ENCODE measurements at regions not wholly inside any gene's neighbourhood (a gene's known extent, or its start where the extent isn't known, plus 50 kb on each side); places are given as distances from the start of the nearest gene placed in this dataset.

GRCh38 chr13:50071379-50071778, 56.1 kb downstream of the KCNRG start:
- DNase-seq (ENCODE audit: low spot score): no peak

DNA sequence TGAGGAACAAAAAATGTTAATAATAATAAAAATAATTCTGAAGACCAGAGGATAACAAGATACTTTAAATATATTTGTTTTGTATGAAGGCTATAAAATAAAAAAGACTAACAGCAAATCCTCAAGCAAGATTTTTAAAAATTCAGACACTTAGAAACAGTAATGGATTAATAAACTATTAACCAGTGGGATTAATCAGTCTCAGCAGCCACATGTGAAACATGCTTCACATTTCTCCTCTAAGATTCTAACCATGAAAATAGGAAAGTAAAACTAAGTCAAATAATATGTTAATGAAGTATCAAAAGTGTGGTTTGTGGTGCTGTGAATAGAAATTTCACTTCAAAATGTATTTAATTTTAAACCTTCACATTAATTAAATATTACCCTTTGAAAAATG, 57.4 kb downstream of the KCNRG start:
- DNase-seq (ENCODE audit: low spot score): no peak

DNA sequence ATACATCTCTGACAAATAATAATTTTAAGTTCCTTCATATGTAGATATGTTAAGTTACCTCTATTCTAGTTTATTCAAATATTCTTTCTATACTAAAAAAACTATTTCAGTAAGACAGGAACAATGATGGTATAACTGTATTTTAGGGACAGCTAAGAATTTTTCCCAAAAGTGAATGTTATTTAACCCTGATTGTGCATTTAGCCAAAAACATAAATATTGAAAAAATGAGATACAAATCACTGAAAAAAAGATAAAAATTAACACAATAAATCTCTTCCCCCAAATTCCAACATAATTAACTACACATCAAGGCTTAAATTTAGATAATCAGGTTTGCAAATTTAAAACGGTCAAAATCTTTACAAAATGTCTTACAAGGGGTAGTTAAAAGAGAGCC, 58.1 kb downstream of the KCNRG start:
- DNase-seq (ENCODE audit: low spot score): no peak

DNA sequence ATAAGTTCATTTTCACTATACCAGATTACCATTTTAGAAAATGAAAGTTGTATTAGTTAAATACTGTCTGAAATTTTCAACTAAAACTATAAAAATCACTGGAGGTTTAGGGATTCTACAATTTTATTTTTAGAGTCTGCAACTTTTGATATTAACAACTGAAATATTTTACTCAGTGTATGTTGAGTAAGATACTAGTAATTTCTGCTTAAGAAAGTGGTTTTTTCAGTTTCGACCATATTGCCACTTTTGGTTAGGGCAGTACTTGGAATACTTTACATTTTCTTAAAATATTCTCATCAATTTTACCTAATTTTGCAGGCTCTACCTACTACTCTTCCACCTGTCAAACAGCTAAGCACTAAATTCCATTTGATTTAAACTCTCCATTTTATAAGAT, 59.6 kb downstream of the KCNRG start:
- DNase-seq (ENCODE audit: low spot score): no peak

- DNase-seq (ENCODE audit: low spot score): no peak
Measured at GRCh38 chr13:50075619-50076097, 60.4 kb downstream of the KCNRG start.

DNA sequence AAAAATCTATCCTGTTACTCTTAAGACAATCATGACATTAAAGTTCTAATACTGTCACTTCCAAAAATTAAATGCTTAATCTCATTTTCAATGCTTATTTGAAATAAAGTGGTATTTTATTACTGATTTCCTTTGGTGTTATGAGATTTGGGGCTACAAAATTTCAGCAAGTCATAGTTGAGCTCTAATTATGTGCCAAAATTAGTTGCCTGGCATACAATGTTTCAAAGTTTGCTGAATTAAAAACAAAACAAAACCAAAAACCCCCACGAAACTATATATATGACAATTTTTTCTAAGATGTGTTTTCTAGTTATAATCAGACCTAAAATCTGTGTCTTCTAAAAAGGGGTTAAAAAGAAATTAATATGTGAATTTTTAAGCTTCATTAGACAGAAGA, 62.2 kb downstream of the KCNRG start:
- no peak for DNase-seq (ENCODE audit: low spot score)

DNA sequence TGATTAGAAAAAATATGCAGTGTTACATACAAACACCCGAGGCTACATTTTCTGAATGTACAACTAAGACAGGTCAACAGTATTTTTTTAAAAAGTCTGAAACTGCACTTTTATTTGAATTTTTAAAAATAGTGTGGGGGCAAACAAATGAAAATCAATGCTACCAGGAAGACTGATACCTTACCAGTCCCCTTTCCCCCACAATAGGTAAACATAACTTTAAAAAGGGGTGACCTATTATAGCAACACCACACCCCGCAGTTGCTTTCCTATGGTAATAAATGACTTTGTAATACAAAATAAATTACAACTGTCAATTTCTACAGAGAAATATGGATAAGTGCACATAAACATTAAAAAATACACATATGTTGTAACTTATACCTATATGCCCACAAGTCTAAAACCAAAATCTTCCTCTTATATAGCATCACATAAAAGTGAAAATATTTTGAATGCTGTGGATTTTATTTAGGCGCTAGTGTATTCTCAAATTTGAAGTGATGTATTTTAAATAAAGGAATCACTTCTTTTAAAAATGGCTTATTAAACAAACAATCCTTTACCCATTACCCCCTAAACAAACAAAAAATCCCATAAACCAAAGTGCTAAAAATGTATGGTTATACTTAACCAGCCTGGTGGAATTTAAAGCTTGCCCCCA, 63.1 kb downstream of the KCNRG start:
- DNase-seq (ENCODE audit: low spot score): no peak

- DNase-seq (ENCODE audit: low spot score): no peak
Measured at GRCh38 chr13:50078895-50079654, 63.8 kb downstream of the KCNRG start.

GRCh38 chr13:50079655-50080202, 64.5 kb downstream of the KCNRG start:
- DNase-seq (ENCODE audit: low spot score): no peak

GRCh38 chr13:50080203-50080910, 65.1 kb downstream of the KCNRG start:
- peak; percentile 22 for DNase-seq (ENCODE audit: low spot score)

DNA sequence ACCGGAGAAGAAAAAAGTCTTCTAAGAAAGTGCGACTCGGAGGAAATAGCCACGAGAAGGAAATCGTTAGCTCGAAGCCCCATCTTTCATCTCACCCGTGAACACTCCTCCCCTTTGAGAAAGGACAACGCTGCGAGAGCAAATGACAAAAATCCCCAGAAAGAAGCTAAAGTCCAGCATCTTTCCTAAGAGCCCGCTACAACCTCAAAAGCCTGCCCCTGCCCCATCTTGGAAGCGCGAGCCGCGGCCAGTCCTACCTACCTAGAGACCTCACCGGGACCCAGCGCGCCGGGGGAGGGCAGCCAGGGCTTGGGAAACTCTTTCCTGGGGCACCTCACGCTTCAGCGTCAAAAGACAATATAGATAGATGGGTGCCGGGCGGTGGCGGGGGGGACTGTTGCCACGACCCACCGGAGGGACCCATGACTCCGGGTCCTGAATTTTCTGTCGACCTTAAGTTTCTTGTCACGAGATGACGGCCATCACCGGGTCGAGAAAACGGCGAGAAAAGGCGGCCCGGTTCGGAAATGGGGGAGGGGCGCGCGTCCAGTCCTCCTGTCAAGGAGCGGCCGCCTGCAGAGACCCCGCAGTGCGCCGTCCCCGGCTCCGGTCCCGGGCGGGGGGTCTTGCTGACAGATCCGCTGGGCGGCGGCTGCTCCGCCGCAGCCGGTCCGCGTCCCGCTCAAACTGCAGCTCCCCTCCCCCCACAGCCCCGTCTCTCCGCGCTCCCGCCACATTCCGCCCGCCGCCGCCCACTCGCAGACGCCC, 65.9 kb downstream of the KCNRG start:
- DNase-seq (ENCODE audit: low spot score): peak; percentile 15

GRCh38 chr13:50081679-50082425, 66.6 kb downstream of the KCNRG start:
- peak; percentile 94 for DNase-seq (ENCODE audit: low spot score)

GRCh38 chr13:50082426-50083281, 67.4 kb downstream of the KCNRG start:
- peak; percentile 42 for DNase-seq (ENCODE audit: low spot score)

DNA sequence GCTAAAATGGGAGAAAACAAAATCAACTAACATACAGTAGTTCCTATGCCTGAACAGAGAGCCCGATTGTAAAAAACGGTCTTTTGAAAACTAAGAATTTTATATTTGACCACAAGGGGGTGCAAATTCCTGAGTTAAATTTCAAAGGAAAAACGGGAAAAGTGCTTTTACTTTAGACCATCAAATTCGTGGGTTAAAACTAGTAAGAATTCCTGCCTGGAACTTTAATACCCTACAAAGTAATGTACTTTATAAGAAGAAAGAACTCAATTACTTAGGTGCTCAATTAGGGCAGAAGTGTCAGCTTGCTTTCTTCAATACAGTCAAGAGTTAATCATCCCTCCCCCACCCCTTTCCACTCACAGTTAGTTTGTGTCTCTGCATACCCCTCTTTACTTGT, 69.8 kb downstream of the KCNRG start:
- DNase-seq (ENCODE audit: low spot score): peak; percentile 26

- DNase-seq (ENCODE audit: low spot score): no peak
Measured at GRCh38 chr13:50089633-50090032, 74.4 kb downstream of the KCNRG start.

GRCh38 chr13:50090211-50090610, 75.0 kb downstream of the KCNRG start:
- no peak for DNase-seq (ENCODE audit: low spot score)

- no peak for DNase-seq (ENCODE audit: low spot score)
Measured at GRCh38 chr13:50094615-50095293, 79.5 kb downstream of the KCNRG start.

- DNase-seq (ENCODE audit: low spot score): no peak
Measured at GRCh38 chr13:50098693-50099092, 83.4 kb downstream of the KCNRG start.

- no peak for DNase-seq (ENCODE audit: low spot score)
Measured at GRCh38 chr13:50099473-50099872, 84.2 kb downstream of the KCNRG start.

DNA sequence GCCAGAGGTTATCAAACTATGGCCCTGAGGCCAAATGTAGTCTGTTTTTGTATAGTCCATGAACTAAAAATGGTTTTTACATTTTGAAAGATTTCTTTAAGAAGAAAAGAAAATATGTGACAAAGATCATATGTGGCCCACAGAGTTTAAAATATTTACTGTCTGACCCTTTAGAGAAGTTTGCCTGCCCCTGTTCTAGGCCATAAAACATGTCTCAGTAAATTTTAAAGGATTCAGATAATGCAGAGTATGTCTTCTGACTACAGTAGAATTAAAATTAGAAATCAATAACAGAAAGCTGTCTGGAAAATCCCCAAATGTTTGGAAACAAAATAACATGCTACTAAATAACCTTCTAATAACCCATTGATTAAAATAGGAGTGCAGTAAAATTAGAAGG, 86.3 kb downstream of the KCNRG start:
- DNase-seq (ENCODE audit: low spot score): no peak
